HG03064 (cell line): ENCODE measurements at regions not wholly inside any gene's neighbourhood (a gene's known extent, or its start where the extent isn't known, plus 50 kb on each side); places are given as distances from the start of the nearest gene placed in this dataset.
A peak's percentile ranks its signal among the peaks of the same experiment; 100 is the strongest.

Experiments
- ATAC-seq: cut with Tn5 transposase; IDR thresholded peaks from one replicate; pipeline ENCODE4 v1.9.1; 2021; ENCODE audit warnings: low read depth; ENCODE audit not compliant: unreplicated experiment

GRCh38 chr16:80147026-80147655 is 393.7 kb upstream of the DYNLRB2 start:
- no peak for ATAC-seq

- ATAC-seq = peak; percentile 97
Measured at GRCh38 chr16:80144191-80144590, 396.6 kb upstream of the DYNLRB2 start.

- ATAC-seq = no peak
Measured at GRCh38 chr16:80142940-80143339, 397.9 kb upstream of the DYNLRB2 start.

- ATAC-seq = no peak
Measured at GRCh38 chr16:80142281-80142680, 398.5 kb upstream of the DYNLRB2 start.

GRCh38 chr16:80129791-80130190 is 411.0 kb upstream of the DYNLRB2 start:
- no peak for ATAC-seq

- ATAC-seq = no peak
Measured at GRCh38 chr16:80125677-80126076, 415.1 kb upstream of the DYNLRB2 start.

- ATAC-seq = no peak
Measured at GRCh38 chr16:80123189-80123588, 417.6 kb upstream of the DYNLRB2 start.

GRCh38 chr16:80122115-80122514 is 418.7 kb upstream of the DYNLRB2 start:
- no peak for ATAC-seq

GRCh38 chr16:80121522-80121909 is 419.3 kb upstream of the DYNLRB2 start:
- ATAC-seq = no peak

GRCh38 chr16:80120899-80121521 is 419.8 kb upstream of the DYNLRB2 start:
- ATAC-seq = no peak

GRCh38 chr16:80117556-80118130 is 423.1 kb upstream of the DYNLRB2 start:
- no peak for ATAC-seq

- no peak for ATAC-seq
Measured at GRCh38 chr16:80116711-80117110, 424.1 kb upstream of the DYNLRB2 start.

GRCh38 chr16:80114699-80115098 is 426.1 kb upstream of the DYNLRB2 start:
- no peak for ATAC-seq

- ATAC-seq = no peak
Measured at GRCh38 chr16:80113873-80114574, 426.8 kb upstream of the DYNLRB2 start.

GRCh38 chr16:80109581-80109980 is 431.2 kb upstream of the DYNLRB2 start:
- no peak for ATAC-seq

- ATAC-seq = no peak
Measured at GRCh38 chr16:80107900-80108299, 432.9 kb upstream of the DYNLRB2 start.

- no peak for ATAC-seq
Measured at GRCh38 chr16:80105751-80106150, 435.0 kb upstream of the DYNLRB2 start.

- no peak for ATAC-seq
Measured at GRCh38 chr16:80105160-80105559, 435.6 kb upstream of the DYNLRB2 start.

GRCh38 chr16:80104401-80104800 is 436.4 kb upstream of the DYNLRB2 start:
- no peak for ATAC-seq

- no peak for ATAC-seq
Measured at GRCh38 chr16:80103463-80103862, 437.3 kb upstream of the DYNLRB2 start.

- ATAC-seq = no peak
Measured at GRCh38 chr16:80100846-80101451, 439.8 kb upstream of the DYNLRB2 start.
